ENCODE measurements at regions not wholly inside any gene's neighbourhood (a gene's known extent, or its start where the extent isn't known, plus 50 kb on each side); places are given as distances from the start of the nearest gene placed in this dataset.
A peak's percentile ranks its signal among the peaks of the same experiment; 100 is the strongest.

- in situ Hi-C loops (cut with HindIII; ENCODE audit: low sequenced_read_pairs): no loop called here
- H3K4me3 ChIP-seq (ENCODE audit: low read depth, low read length): no peak overlapping the region
- no peak for TF ChIP-seq CTCF (IDR thresholded peaks at IDR 0.05; ENCODE audit: low read depth, low read length)
- no peak for DNase-seq (ENCODE audit: low read depth, low spot score)
Observed at GRCh38 chr5:18181575-18181974, 547.3 kb downstream of the TAF11L14 start.

- in situ Hi-C loops (cut with HindIII; ENCODE audit: low sequenced_read_pairs): no loop called here
- no peak overlapping the region for H3K4me3 ChIP-seq (ENCODE audit: low read depth, low read length)
- no peak for DNase-seq (ENCODE audit: low read depth, low spot score)
- no peak for TF ChIP-seq CTCF (IDR thresholded peaks at IDR 0.05; ENCODE audit: low read depth, low read length)
Observed at GRCh38 chr5:18195910-18196309, 561.6 kb downstream of the TAF11L14 start.

- no peak for DNase-seq (ENCODE audit: low read depth, low spot score)
- no peak for TF ChIP-seq CTCF (IDR thresholded peaks at IDR 0.05; ENCODE audit: low read depth, low read length)
- H3K4me3 ChIP-seq (ENCODE audit: low read depth, low read length): no peak overlapping the region
- in situ Hi-C loops (cut with HindIII; ENCODE audit: low sequenced_read_pairs): no loop called here
Observed at GRCh38 chr5:18197734-18198133, 563.5 kb downstream of the TAF11L14 start.

- in situ Hi-C loops (cut with HindIII; ENCODE audit: low sequenced_read_pairs): no loop called here
- no peak overlapping the region for H3K4me3 ChIP-seq (ENCODE audit: low read depth, low read length)
- no peak for DNase-seq (ENCODE audit: low read depth, low spot score)
- no peak for TF ChIP-seq CTCF (IDR thresholded peaks at IDR 0.05; ENCODE audit: low read depth, low read length)
Observed at GRCh38 chr5:18202164-18202563, 567.9 kb downstream of the TAF11L14 start.

GRCh38 chr5:18203296-18203695 lies 569.0 kb downstream of the TAF11L14 start:
- in situ Hi-C loops (cut with HindIII; ENCODE audit: low sequenced_read_pairs): no loop called here
- no peak for TF ChIP-seq CTCF (IDR thresholded peaks at IDR 0.05; ENCODE audit: low read depth, low read length)
- no peak overlapping the region for H3K4me3 ChIP-seq (ENCODE audit: low read depth, low read length)
- no peak for DNase-seq (ENCODE audit: low read depth, low spot score)

- no peak for TF ChIP-seq CTCF (IDR thresholded peaks at IDR 0.05; ENCODE audit: low read depth, low read length)
- no peak for DNase-seq (ENCODE audit: low read depth, low spot score)
- in situ Hi-C loops (cut with HindIII; ENCODE audit: low sequenced_read_pairs): no loop called here
- H3K4me3 ChIP-seq (ENCODE audit: low read depth, low read length): no peak overlapping the region
Observed at GRCh38 chr5:18213666-18214065, 579.4 kb downstream of the TAF11L14 start.

GRCh38 chr5:18216016-18216415 lies 581.8 kb downstream of the TAF11L14 start:
- no peak overlapping the region for H3K4me3 ChIP-seq (ENCODE audit: low read depth, low read length)
- no peak for TF ChIP-seq CTCF (IDR thresholded peaks at IDR 0.05; ENCODE audit: low read depth, low read length)
- DNase-seq (ENCODE audit: low read depth, low spot score): peak; percentile 4
- in situ Hi-C loops (cut with HindIII; ENCODE audit: low sequenced_read_pairs): no loop called here

All from astrocyte of the spinal cord (primary cell).